T1000 (cell line): ENCODE measurements at regions not wholly inside any gene's neighbourhood (a gene's known extent, or its start where the extent isn't known, plus 50 kb on each side); places are given as distances from the start of the nearest gene placed in this dataset.
"Not testable (repeated sequence)": the region's sequence is repeated elsewhere in the genome, so short reads cannot be mapped to it uniquely, and the experiment has no call there.

Experiments used
- DNase-seq: peaks from one replicate; lab custom pipeline; 2025; ENCODE audit warnings: mixed read lengths; lab: John Stamatoyannopoulos, UW

GRCh38 chr2:4981802-4982409, 710.3 kb upstream of the SOX11 start:
- DNase-seq, result no peak

GRCh38 chr2:4988444-4988843, 703.7 kb upstream of the SOX11 start:
- not testable (repeated sequence) for DNase-seq

- no peak for DNase-seq
These were observed 700.0 kb upstream of the SOX11 start for GRCh38 chr2:4992226-4992625.

GRCh38 chr2:4995466-4995865, 696.7 kb upstream of the SOX11 start:
- DNase-seq, result no peak

- DNase-seq, result no peak
These were observed 684.6 kb upstream of the SOX11 start for GRCh38 chr2:5007596-5007995.

- no peak for DNase-seq
These were observed 672.9 kb upstream of the SOX11 start for GRCh38 chr2:5019324-5019723.

GRCh38 chr2:5020116-5020875, 671.9 kb upstream of the SOX11 start:
- DNase-seq, result no peak

GRCh38 chr2:5021136-5021535, 671.0 kb upstream of the SOX11 start:
- no peak for DNase-seq

- no peak for DNase-seq
These were observed 670.1 kb upstream of the SOX11 start for GRCh38 chr2:5022061-5022460.

- DNase-seq, result not testable (repeated sequence)
These were observed 669.2 kb upstream of the SOX11 start for GRCh38 chr2:5022708-5023635.

- no peak for DNase-seq
These were observed 665.5 kb upstream of the SOX11 start for GRCh38 chr2:5026571-5027234.

GRCh38 chr2:5035057-5035488, 657.1 kb upstream of the SOX11 start:
- no peak for DNase-seq

- DNase-seq, result no peak
These were observed 655.9 kb upstream of the SOX11 start for GRCh38 chr2:5036256-5036655.

GRCh38 chr2:5039241-5039975, 652.8 kb upstream of the SOX11 start:
- DNase-seq, result no peak

GRCh38 chr2:5040571-5040970, 651.6 kb upstream of the SOX11 start:
- DNase-seq, result no peak

- no peak for DNase-seq
These were observed 650.7 kb upstream of the SOX11 start for GRCh38 chr2:5041501-5041900.

GRCh38 chr2:5042666-5043440, 649.3 kb upstream of the SOX11 start:
- no peak for DNase-seq

GRCh38 chr2:5051300-5051699, 640.9 kb upstream of the SOX11 start:
- DNase-seq, result no peak

- DNase-seq, result no peak
These were observed 639.3 kb upstream of the SOX11 start for GRCh38 chr2:5052905-5053304.

- no peak for DNase-seq
These were observed 634.3 kb upstream of the SOX11 start for GRCh38 chr2:5057891-5058351.
